IMR-90 (cell line): ENCODE measurements at regions not wholly inside any gene's neighbourhood (a gene's known extent, or its start where the extent isn't known, plus 50 kb on each side); places are given as distances from the start of the nearest gene placed in this dataset.

Experiments used
- ATAC-seq: fragments of 200-7000 bp; cut with Tn5 transposase; 2 replicates; pipeline ENCODE4 v1.9.1; 2020; ENCODE audit warnings: low read depth, mild to moderate bottlenecking, moderate library complexity
- BruUV-seq: library from RNA; stranded (reverse); fragments of 400-500 nt; replicated peaks from 2 replicates; lab custom pipeline; 2021; lab: Mats Ljungman, UMichigan
- CTCF ChIA-PET: fragments of 300-600 bp; formaldehyde crosslinking; extraction: SDS; loops from one replicate; lab custom pipeline; 2021; ENCODE audit warnings: antibody characterized with exemption; lab: Yijun Ruan, JAX
- POLR2A ChIA-PET: fragments of 300-600 bp; sonication (Branson Sonifier 250); formaldehyde crosslinking; loops from one replicate; lab custom pipeline; 2022; ENCODE audit warnings: antibody characterized with exemption; ENCODE audit not compliant: unreplicated experiment; lab: Charles Lee
- DNase-seq: peaks from one replicate; pipeline ENCODE4 v3.0.0; 2013
- H2AFZ ChIP-seq: replicated peaks from 2 replicates; pipeline ENCODE3; 2013; ENCODE audit warnings: low read length, mild to moderate bottlenecking; ENCODE audit not compliant: poor library complexity
- H2AK5ac ChIP-seq: 2 replicates; pipeline ENCODE4 v1.6.1; 2013; ENCODE audit warnings: low read depth, low read length, inconsistent platforms
- H2AK9ac ChIP-seq: replicated peaks from 2 replicates; pipeline ENCODE3; 2013; ENCODE audit warnings: mild to moderate bottlenecking, low read depth, low read length, moderate library complexity; ENCODE audit not compliant: poor library complexity
- H2BK120ac ChIP-seq: 2 replicates; pipeline ENCODE4 v1.6.1; 2013; ENCODE audit warnings: low read depth, low read length, inconsistent platforms
- H2BK15ac ChIP-seq: 3 replicates; pipeline ENCODE4 v1.6.1; 2013; ENCODE audit warnings: low read depth, low read length, inconsistent platforms
- H2BK20ac ChIP-seq: 2 replicates; pipeline ENCODE4 v1.6.1; 2013; ENCODE audit warnings: low read depth, mild to moderate bottlenecking, inconsistent platforms, low read length, moderate library complexity
- H2BK5ac ChIP-seq: 2 replicates; pipeline ENCODE4 v1.6.1; 2013; ENCODE audit warnings: mild to moderate bottlenecking, low read depth, low read length, inconsistent platforms; ENCODE audit not compliant: poor library complexity, severe bottlenecking
- H3K14ac ChIP-seq: replicated peaks from 2 replicates; pipeline ENCODE4 v1.6.1; 2013; ENCODE audit warnings: low read depth, low read length, inconsistent platforms
- H3K18ac ChIP-seq: 2 replicates; pipeline ENCODE4 v1.6.1; 2013; ENCODE audit warnings: low read depth, low read length, control low read depth
- H3K23ac ChIP-seq: 2 replicates; pipeline ENCODE4 v1.6.1; 2013; ENCODE audit warnings: low read depth, low read length, inconsistent platforms
- H3K27ac ChIP-seq: 2 replicates; pipeline ENCODE4 v1.5.1; 2013; ENCODE audit warnings: mild to moderate bottlenecking, control low read depth, low read length; ENCODE audit not compliant: insufficient read depth
- H3K27me3 ChIP-seq: 2 replicates; pipeline ENCODE4 v1.6.1; 2013; ENCODE audit warnings: low read length; ENCODE audit not compliant: control insufficient read depth, insufficient read depth
- H3K36me3 ChIP-seq: 2 replicates; pipeline ENCODE4 v1.6.1; 2013; ENCODE audit warnings: low read length, mixed read lengths; ENCODE audit not compliant: control insufficient read depth, insufficient read depth
- H3K4ac ChIP-seq: 2 replicates; pipeline ENCODE4 v1.6.1; 2013; ENCODE audit warnings: low read depth, low read length, inconsistent platforms
- H3K4me1 ChIP-seq: 2 replicates; pipeline ENCODE4 v1.6.1; 2013; ENCODE audit warnings: low read length, mixed read lengths; ENCODE audit not compliant: control insufficient read depth, insufficient read depth
- H3K4me2 ChIP-seq: 2 replicates; pipeline ENCODE4 v1.6.1; 2013; ENCODE audit warnings: low read depth, mild to moderate bottlenecking, control low read depth, low read length, moderate library complexity
- H3K4me3 ChIP-seq: 2 replicates; pipeline ENCODE4 v1.5.1; 2013; ENCODE audit warnings: low read depth, mild to moderate bottlenecking, control low read depth, low read length, moderate library complexity; ENCODE audit not compliant: insufficient read depth
- H3K56ac ChIP-seq: 2 replicates; pipeline ENCODE4 v1.6.1; 2013; ENCODE audit warnings: low read length, inconsistent platforms; ENCODE audit not compliant: insufficient read depth; ENCODE audit errors: extremely low read depth
- H3K79me1 ChIP-seq, 2 experiments: 2 replicates each; pipeline ENCODE4 v1.6.1; 2013; ENCODE audit warnings: low read length in 2 of 2, inconsistent platforms in 1 of 2, low read depth in 1 of 2
- H3K9ac ChIP-seq: 2 replicates; pipeline ENCODE4 v1.6.1; 2013; ENCODE audit warnings: low read depth, low read length, control low read depth
- H3K9me1 ChIP-seq: 2 replicates; pipeline ENCODE4 v1.6.1; 2013; ENCODE audit warnings: low read length, inconsistent platforms; ENCODE audit not compliant: insufficient read depth
- H3K9me3 ChIP-seq: 2 replicates; pipeline ENCODE4 v1.6.1; 2013; ENCODE audit warnings: low read length; ENCODE audit not compliant: control insufficient read depth, insufficient read depth
- H4K20me1 ChIP-seq: 2 replicates; pipeline ENCODE4 v1.6.1; 2013; ENCODE audit warnings: low read length, inconsistent platforms; ENCODE audit not compliant: insufficient read depth
- H4K5ac ChIP-seq: 2 replicates; pipeline ENCODE4 v1.6.1; 2013; ENCODE audit warnings: mild to moderate bottlenecking, low read depth, low read length, control low read depth
- H4K8ac ChIP-seq, 2 experiments: 2 replicates each; pipeline ENCODE4 v1.6.1; 2013; ENCODE audit warnings: low read depth in 2 of 2, low read length in 2 of 2, control low read depth in 1 of 2, inconsistent platforms in 1 of 2
- H4K91ac ChIP-seq: 2 replicates; pipeline ENCODE4 v1.6.1; 2013; ENCODE audit warnings: low read depth, low read length, inconsistent platforms; ENCODE audit not compliant: insufficient read depth
- NFE2L2 ChIP-seq: fragments of 150-350 bp; IDR thresholded peaks from 2 replicates; pipeline ENCODE4 v1.6.1; 2016; ENCODE audit warnings: low read depth, mild to moderate bottlenecking, low read length
- WGBS, 2 experiments: methylation state at CpG; one replicate each; pipeline versions ENCODE4 v1.1.5 to v1.1.7; 2013; ENCODE audit warnings: missing lambda C conversion rate in 2 of 2; ENCODE audit not compliant: insufficient read length in 1 of 2; ENCODE audit errors: extremely low coverage in 2 of 2; 5-methylcytosine and 5-hydroxymethylcytosine counted together
- dilution Hi-C: fragments of 300-500 bp; cut with HindIII; formaldehyde crosslinking; loops from one replicate; pipeline ENCODE4 v1.14.3; 2018; ENCODE audit warnings: low sequenced_read_pairs; ENCODE audit not compliant: unreplicated experiment
- in situ Hi-C: fragments of 300-500 bp; cut with MboI; formaldehyde crosslinking; loops from 3 replicates; pipeline ENCODE4 v1.14.3; 2019; ENCODE audit warnings: low sequenced_read_pairs, inconsistent platforms, mixed read lengths
- intact Hi-C: fragments of 100-400 bp; cut with micrococcal nuclease; formaldehyde crosslinking; loops from 2 replicates; pipeline ENCODE4 v1.10.0; 2022
- TF ChIP-seq, protein P1 (sequence below): fragments of 150-350 bp; IDR thresholded peaks from 2 replicates; pipeline ENCODE4 v1.6.1; 2017; ENCODE audit warnings: mild to moderate bottlenecking, antibody characterized with exemption, low read length, low read depth
- TF ChIP-seq, protein P2 (sequence below): conservative IDR thresholded peaks from 2 replicates; pipeline ENCODE4 v1.5.1; 2012; ENCODE audit warnings: mild to moderate bottlenecking, low read depth, low read length, improper control_type of control experiment

GRCh38 chr2:177037569-177037968 lies 175.0 kb upstream of the HNRNPA3 start:
- in situ Hi-C loops = no loop called here
- H3K4ac ChIP-seq = no peak overlapping the region
- no peak overlapping the region for H3K27ac ChIP-seq
- BruUV-seq = no TSS peak
- H3K56ac ChIP-seq = no peak overlapping the region
- H3K23ac ChIP-seq = no peak overlapping the region
- no peak overlapping the region for H4K91ac ChIP-seq
- no peak overlapping the region for H2AK5ac ChIP-seq
- H2BK20ac ChIP-seq = no peak overlapping the region
- no peak overlapping the region for H3K14ac ChIP-seq
- no peaks in the 10 kb centered on the region for H3K79me1 ChIP-seq
- no peak overlapping the region for H3K18ac ChIP-seq
- no peaks in the 10 kb centered on the region for H3K9me3 ChIP-seq
- no peak overlapping the region for H4K5ac ChIP-seq
- no peaks in the 10 kb centered on the region for H3K9me1 ChIP-seq
- H3K27me3 ChIP-seq = no peaks in the 10 kb centered on the region
- ChIA-PET CTCF (no interaction called here), POLR2A (no interaction called here)
- dilution Hi-C loops = no loop called here
- no peak overlapping the region for H2BK120ac ChIP-seq
- no peak overlapping the region for H4K8ac ChIP-seq
- H3K4me3 ChIP-seq = no peak overlapping the region
- no peak overlapping the region for H2BK15ac ChIP-seq
- ATAC-seq (no peak), DNase-seq (no peak)
- no peak for TF ChIP-seq NFE2L2
- TF ChIP-seq, protein P1, sequence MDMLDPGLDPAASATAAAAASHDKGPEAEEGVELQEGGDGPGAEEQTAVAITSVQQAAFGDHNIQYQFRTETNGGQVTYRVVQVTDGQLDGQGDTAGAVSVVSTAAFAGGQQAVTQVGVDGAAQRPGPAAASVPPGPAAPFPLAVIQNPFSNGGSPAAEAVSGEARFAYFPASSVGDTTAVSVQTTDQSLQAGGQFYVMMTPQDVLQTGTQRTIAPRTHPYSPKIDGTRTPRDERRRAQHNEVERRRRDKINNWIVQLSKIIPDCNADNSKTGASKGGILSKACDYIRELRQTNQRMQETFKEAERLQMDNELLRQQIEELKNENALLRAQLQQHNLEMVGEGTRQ = no peak
- TF ChIP-seq, protein P2, sequence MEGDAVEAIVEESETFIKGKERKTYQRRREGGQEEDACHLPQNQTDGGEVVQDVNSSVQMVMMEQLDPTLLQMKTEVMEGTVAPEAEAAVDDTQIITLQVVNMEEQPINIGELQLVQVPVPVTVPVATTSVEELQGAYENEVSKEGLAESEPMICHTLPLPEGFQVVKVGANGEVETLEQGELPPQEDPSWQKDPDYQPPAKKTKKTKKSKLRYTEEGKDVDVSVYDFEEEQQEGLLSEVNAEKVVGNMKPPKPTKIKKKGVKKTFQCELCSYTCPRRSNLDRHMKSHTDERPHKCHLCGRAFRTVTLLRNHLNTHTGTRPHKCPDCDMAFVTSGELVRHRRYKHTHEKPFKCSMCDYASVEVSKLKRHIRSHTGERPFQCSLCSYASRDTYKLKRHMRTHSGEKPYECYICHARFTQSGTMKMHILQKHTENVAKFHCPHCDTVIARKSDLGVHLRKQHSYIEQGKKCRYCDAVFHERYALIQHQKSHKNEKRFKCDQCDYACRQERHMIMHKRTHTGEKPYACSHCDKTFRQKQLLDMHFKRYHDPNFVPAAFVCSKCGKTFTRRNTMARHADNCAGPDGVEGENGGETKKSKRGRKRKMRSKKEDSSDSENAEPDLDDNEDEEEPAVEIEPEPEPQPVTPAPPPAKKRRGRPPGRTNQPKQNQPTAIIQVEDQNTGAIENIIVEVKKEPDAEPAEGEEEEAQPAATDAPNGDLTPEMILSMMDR = no peak
- H3K4me1 ChIP-seq = no peaks in the 10 kb centered on the region
- no peak overlapping the region for H2AK9ac ChIP-seq
- no peak overlapping the region for H2AFZ ChIP-seq
- no peak overlapping the region for H3K9ac ChIP-seq
- no peaks in the 10 kb centered on the region for H3K36me3 ChIP-seq
- intact Hi-C loops = no loop called here
- no peaks in the 10 kb centered on the region for H4K20me1 ChIP-seq
- WGBS, 2 experiments = 100% methylated on average over 1 of the region's 2 CpGs; no CpG with 5 or more reads in 1 of the 2 experiments
- no peak overlapping the region for H2BK5ac ChIP-seq
- H3K4me2 ChIP-seq = no peak overlapping the region
